Parathyroid adenoma (tissue), 2 donors: ENCODE measurements at regions not wholly inside any gene's neighbourhood (a gene's known extent, or its start where the extent isn't known, plus 50 kb on each side); places are given as distances from the start of the nearest gene placed in this dataset.
A peak's percentile ranks its signal among the peaks of the same experiment; 100 is the strongest.

Experiments
- H2AFZ ChIP-seq: fragments of 300-600 bp; sonication (generic); one replicate; pipeline ENCODE4 v1.7.0; 2017; ENCODE audit warnings: antibody characterized with exemption, mild to moderate bottlenecking
- H3K27ac ChIP-seq: fragments of 300-600 bp; sonication (generic); one replicate; pipeline ENCODE4 v1.7.0; 2017
- H3K27me3 ChIP-seq: fragments of 300-600 bp; sonication (generic); one replicate; pipeline ENCODE4 v1.7.0; 2017; ENCODE audit warnings: low read length; ENCODE audit not compliant: control insufficient read depth, insufficient read depth
- H3K36me3 ChIP-seq: fragments of 300-600 bp; sonication (generic); one replicate; pipeline ENCODE4 v1.7.0; 2017; ENCODE audit warnings: low read length; ENCODE audit not compliant: control insufficient read depth, insufficient read depth
- H3K4me1 ChIP-seq: fragments of 300-600 bp; sonication (generic); one replicate; pipeline ENCODE4 v1.7.0; 2017; ENCODE audit warnings: control low read depth
- H3K4me2 ChIP-seq: fragments of 300-600 bp; sonication (generic); one replicate; pipeline ENCODE4 v1.7.0; 2017; ENCODE audit warnings: low read length
- H3K4me3 ChIP-seq: fragments of 300-600 bp; sonication (generic); one replicate; pipeline ENCODE4 v1.7.0; 2017; ENCODE audit warnings: low read depth, low read length
- H3K79me2 ChIP-seq: fragments of 300-600 bp; sonication (generic); one replicate; pipeline ENCODE4 v1.7.0; 2017; ENCODE audit warnings: control low read depth
- H3K9ac ChIP-seq: fragments of 300-600 bp; sonication (generic); one replicate; pipeline ENCODE4 v1.7.0; 2017; ENCODE audit warnings: mild to moderate bottlenecking
- H3K9me3 ChIP-seq: fragments of 300-600 bp; sonication (generic); one replicate; pipeline ENCODE4 v1.7.0; 2017; ENCODE audit warnings: low read length; ENCODE audit not compliant: control insufficient read depth
- CTCF ChIP-seq: fragments of 300-600 bp; sonication (generic); IDR thresholded peaks from one replicate; pipeline ENCODE4 v1.7.0; 2017; ENCODE audit warnings: antibody characterized with exemption, mild to moderate bottlenecking
- donor health status: primary hyperparathyroidism.

- Histone ChIP-seq H3K4me2 (no peak overlapping the region), H3K9me3 (no peaks in the 10 kb centered on the region), H3K9ac (no peak overlapping the region), H3K4me3 (no peak overlapping the region), H3K4me1 (peaks cover 26% of the 10 kb centered on the region), H3K79me2 (no peaks in the 10 kb centered on the region), H2AFZ (no peak overlapping the region), H3K36me3 (no peaks in the 10 kb centered on the region), H3K27ac (no peak overlapping the region), H3K27me3 (no peaks in the 10 kb centered on the region)
- TF ChIP-seq CTCF: no peak
Measured at GRCh38 chr20:11795071-11795615, 122.5 kb upstream of the BTBD3 start.

- TF ChIP-seq CTCF: no peak
- H3K4me2 ChIP-seq: no peak overlapping the region
- H3K36me3 ChIP-seq: no peaks in the 10 kb centered on the region
- H3K27ac ChIP-seq: no peak overlapping the region
- H3K27me3 ChIP-seq: no peaks in the 10 kb centered on the region
- no peak overlapping the region for H3K4me3 ChIP-seq
- H3K79me2 ChIP-seq: no peaks in the 10 kb centered on the region
- peaks cover 26% of the 10 kb centered on the region for H3K4me1 ChIP-seq
- no peak overlapping the region for H2AFZ ChIP-seq
- no peaks in the 10 kb centered on the region for H3K9me3 ChIP-seq
- H3K9ac ChIP-seq: no peak overlapping the region
Measured at GRCh38 chr20:11796026-11796425, 121.7 kb upstream of the BTBD3 start.

- Histone ChIP-seq H3K36me3 (no peaks in the 10 kb centered on the region), H3K4me3 (no peak overlapping the region), H3K27me3 (no peaks in the 10 kb centered on the region), H3K27ac (no peak overlapping the region), H3K79me2 (no peaks in the 10 kb centered on the region), H3K4me2 (no peak overlapping the region), H3K4me1 (peaks cover 19% of the 10 kb centered on the region), H2AFZ (peak overlapping the region; percentile 45), H3K9ac (no peak overlapping the region), H3K9me3 (no peaks in the 10 kb centered on the region)
- TF ChIP-seq CTCF: no peak
Measured at GRCh38 chr20:11797156-11797555, 120.5 kb upstream of the BTBD3 start.

GRCh38 chr20:11799281-11799684 lies 118.4 kb upstream of the BTBD3 start:
- Histone ChIP-seq H3K4me2 (no peak overlapping the region), H3K27ac (peak overlapping the region; percentile 60), H3K9ac (no peak overlapping the region), H3K4me1 (peaks cover 11% of the 10 kb centered on the region), H3K9me3 (no peaks in the 10 kb centered on the region), H3K36me3 (no peaks in the 10 kb centered on the region), H2AFZ (peak overlapping the region; percentile 55), H3K27me3 (no peaks in the 10 kb centered on the region), H3K4me3 (no peak overlapping the region), H3K79me2 (no peaks in the 10 kb centered on the region)
- no peak for TF ChIP-seq CTCF
